HEK293 (cell line): ENCODE measurements at regions not wholly inside any gene's neighbourhood (a gene's known extent, or its start where the extent isn't known, plus 50 kb on each side); places are given as distances from the start of the nearest gene placed in this dataset.

Experiments
- CTCF ChIA-PET: fragments of 350-600 bp; formaldehyde crosslinking; extraction: SDS; loops from one replicate; lab custom pipeline; 2021; ENCODE audit warnings: antibody characterized with exemption; lab: Yijun Ruan, JAX
- POLR2A ChIA-PET: fragments of 300-600 bp; formaldehyde crosslinking; extraction: SDS; loops from one replicate; lab custom pipeline; 2020; ENCODE audit warnings: antibody characterized with exemption, inconsistent platforms; lab: Yijun Ruan, JAX
- H3K27ac ChIP-seq: fragments of 200-500 bp; sonication (Bioruptor generic); 2 replicates; pipeline ENCODE4 v1.5.1; 2014; ENCODE audit warnings: low read depth, low read length, control low read depth, inconsistent platforms; ENCODE audit errors: extremely low read depth
- H3K36me3 ChIP-seq, 2 experiments: fragments of 200-500 bp in 1 of 2; sonication (Bioruptor generic) in 1 of 2; 1 replicate in 1 of 2; 2 replicates in 1 of 2; pipeline ENCODE4 v1.5.1; 2014 to 2017; ENCODE audit warnings: inconsistent platforms in 2 of 2, low read length in 2 of 2; ENCODE audit not compliant: control insufficient read depth in 2 of 2, insufficient read depth in 1 of 2
- H3K4me1 ChIP-seq: fragments of 200-500 bp; sonication (Bioruptor generic); 2 replicates; pipeline ENCODE4 v1.5.1; 2014; ENCODE audit warnings: mild to moderate bottlenecking, low read length, inconsistent platforms; ENCODE audit not compliant: control insufficient read depth, insufficient read depth
- H3K4me3 ChIP-seq: 2 replicates; pipeline ENCODE4 v1.5.1; 2011; ENCODE audit warnings: low read depth, mild to moderate bottlenecking, control low read depth, low read length, moderate library complexity
- H3K9me3 ChIP-seq: fragments of 200-500 bp; sonication (Bioruptor generic); 2 replicates; pipeline ENCODE4 v1.5.1; 2014; ENCODE audit warnings: low read depth, low read length, inconsistent platforms; ENCODE audit not compliant: control insufficient read depth, insufficient read depth
- BCL11B ChIP-seq: fragments of 450-650 bp; formaldehyde crosslinking; IDR thresholded peaks from 2 replicates; pipeline ENCODE4 v1.5.1; 2016; ENCODE audit warnings: low read depth, missing biosample characterization, missing genetic modification characterization
- CTCF ChIP-seq: fragments of 450-650 bp; formaldehyde crosslinking; IDR thresholded peaks from 2 replicates; pipeline ENCODE4 v1.5.1; 2016; ENCODE audit warnings: missing biosample characterization, missing genetic modification characterization
- HOXC10 ChIP-seq: sonication (generic); formaldehyde crosslinking; IDR thresholded peaks from 2 replicates; pipeline ENCODE4 v1.8.1; 2023; ENCODE audit warnings: mild to moderate bottlenecking, missing genetic modification reagents
- KLF17 ChIP-seq: fragments of 450-650 bp; formaldehyde crosslinking; IDR thresholded peaks from 2 replicates; pipeline ENCODE4 v1.5.1; 2016; ENCODE audit warnings: missing biosample characterization, missing genetic modification characterization
- MYNN ChIP-seq: fragments of 450-650 bp; formaldehyde crosslinking; IDR thresholded peaks from 2 replicates; pipeline ENCODE4 v1.5.1; 2016; ENCODE audit warnings: missing biosample characterization, missing genetic modification characterization, borderline replicate concordance
- OSR2 ChIP-seq: fragments of 450-650 bp; formaldehyde crosslinking; IDR thresholded peaks from 2 replicates; pipeline ENCODE4 v1.5.1; 2016; ENCODE audit warnings: missing biosample characterization, missing genetic modification characterization
- RBAK ChIP-seq: fragments of 450-650 bp; formaldehyde crosslinking; IDR thresholded peaks from 2 replicates; pipeline ENCODE4 v1.5.1; 2016; ENCODE audit warnings: missing biosample characterization, missing genetic modification characterization
- ZNF223 ChIP-seq: fragments of 450-650 bp; formaldehyde crosslinking; IDR thresholded peaks from 2 replicates; pipeline ENCODE4 v1.5.1; 2016; ENCODE audit warnings: missing biosample characterization, missing genetic modification characterization
- ZNF239 ChIP-seq: fragments of 450-650 bp; formaldehyde crosslinking; IDR thresholded peaks from 2 replicates; pipeline ENCODE4 v1.5.1; 2016; ENCODE audit warnings: missing biosample characterization, missing genetic modification characterization
- ZNF24 ChIP-seq: fragments of 450-650 bp; formaldehyde crosslinking; IDR thresholded peaks from 2 replicates; pipeline ENCODE4 v1.5.1; 2016; ENCODE audit warnings: missing biosample characterization, missing genetic modification characterization
- ZNF292 ChIP-seq: fragments of 450-650 bp; formaldehyde crosslinking; IDR thresholded peaks from 2 replicates; pipeline ENCODE4 v1.5.1; 2016; ENCODE audit warnings: low read depth, missing biosample characterization, missing genetic modification characterization, borderline replicate concordance
- ZNF350 ChIP-seq: fragments of 450-650 bp; formaldehyde crosslinking; IDR thresholded peaks from 2 replicates; pipeline ENCODE4 v1.5.0; 2017; ENCODE audit warnings: missing biosample characterization, mild to moderate bottlenecking, missing genetic modification characterization
- ZNF354C ChIP-seq: fragments of 450-650 bp; formaldehyde crosslinking; IDR thresholded peaks from 2 replicates; pipeline ENCODE4 v1.5.1; 2016; ENCODE audit warnings: missing biosample characterization, missing genetic modification characterization, low read depth, borderline replicate concordance
- ZNF530 ChIP-seq: fragments of 450-650 bp; formaldehyde crosslinking; IDR thresholded peaks from 2 replicates; pipeline ENCODE4 v1.5.1; 2016; ENCODE audit warnings: low read depth, missing biosample characterization, missing genetic modification characterization
- ZNF596 ChIP-seq: fragments of 450-650 bp; IDR thresholded peaks from 2 replicates; pipeline ENCODE4 v1.5.0; 2018; ENCODE audit warnings: missing biosample characterization, mild to moderate bottlenecking, missing genetic modification characterization, moderate library complexity
- ZNF629 ChIP-seq: fragments of 450-650 bp; formaldehyde crosslinking; IDR thresholded peaks from 2 replicates; pipeline ENCODE4 v1.5.1; 2017; ENCODE audit warnings: missing biosample characterization, missing genetic modification characterization
- ZNF664 ChIP-seq: fragments of 450-650 bp; formaldehyde crosslinking; IDR thresholded peaks from 2 replicates; pipeline ENCODE4 v1.5.1; 2016; ENCODE audit warnings: missing biosample characterization, missing genetic modification characterization
- ZNF701 ChIP-seq: fragments of 450-650 bp; formaldehyde crosslinking; IDR thresholded peaks from 2 replicates; pipeline ENCODE4 v1.5.1; 2016; ENCODE audit warnings: missing biosample characterization, missing genetic modification characterization
- ZNF776 ChIP-seq: fragments of 450-650 bp; formaldehyde crosslinking; IDR thresholded peaks from 2 replicates; pipeline ENCODE4 v1.5.0; 2017; ENCODE audit warnings: missing biosample characterization, missing genetic modification characterization, borderline replicate concordance
- TF ChIP-seq, protein P1 (sequence below): fragments of 450-650 bp; IDR thresholded peaks from 2 replicates; pipeline ENCODE4 v1.5.1; 2018; ENCODE audit warnings: missing biosample characterization, mild to moderate bottlenecking, missing genetic modification characterization
- TF ChIP-seq, protein P2 (sequence below): fragments of 450-650 bp; formaldehyde crosslinking; IDR thresholded peaks from 2 replicates; pipeline ENCODE4 v1.5.1; 2016; ENCODE audit warnings: missing biosample characterization, missing genetic modification characterization
- TF ChIP-seq, protein P3 (sequence below): fragments of 450-650 bp; formaldehyde crosslinking; IDR thresholded peaks from 2 replicates; pipeline ENCODE4 v1.5.1; 2017; ENCODE audit warnings: missing biosample characterization, missing genetic modification characterization
- TF ChIP-seq, protein P4 (sequence below): fragments of 450-650 bp; formaldehyde crosslinking; IDR thresholded peaks from 2 replicates; pipeline ENCODE4 v1.5.1; 2016; ENCODE audit warnings: missing biosample characterization, missing genetic modification characterization

- TF ChIP-seq ZNF223 (tag by site-specific recombination), result no peak
- TF ChIP-seq ZNF239 (tag by site-specific recombination), result no peak
- TF ChIP-seq, protein P1, sequence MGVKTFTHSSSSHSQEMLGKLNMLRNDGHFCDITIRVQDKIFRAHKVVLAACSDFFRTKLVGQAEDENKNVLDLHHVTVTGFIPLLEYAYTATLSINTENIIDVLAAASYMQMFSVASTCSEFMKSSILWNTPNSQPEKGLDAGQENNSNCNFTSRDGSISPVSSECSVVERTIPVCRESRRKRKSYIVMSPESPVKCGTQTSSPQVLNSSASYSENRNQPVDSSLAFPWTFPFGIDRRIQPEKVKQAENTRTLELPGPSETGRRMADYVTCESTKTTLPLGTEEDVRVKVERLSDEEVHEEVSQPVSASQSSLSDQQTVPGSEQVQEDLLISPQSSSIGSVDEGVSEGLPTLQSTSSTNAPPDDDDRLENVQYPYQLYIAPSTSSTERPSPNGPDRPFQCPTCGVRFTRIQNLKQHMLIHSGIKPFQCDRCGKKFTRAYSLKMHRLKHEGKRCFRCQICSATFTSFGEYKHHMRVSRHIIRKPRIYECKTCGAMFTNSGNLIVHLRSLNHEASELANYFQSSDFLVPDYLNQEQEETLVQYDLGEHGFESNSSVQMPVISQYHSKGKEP (tag by site-specific recombination), result no peak
- TF ChIP-seq MYNN (tag by site-specific recombination), result no peak
- no peak for TF ChIP-seq OSR2 (tag by site-specific recombination)
- no peak for TF ChIP-seq ZNF292 (tag by site-specific recombination)
- no peak for TF ChIP-seq KLF17
- no peak for TF ChIP-seq ZNF24 (tag by site-specific recombination)
- TF ChIP-seq, protein P2, sequence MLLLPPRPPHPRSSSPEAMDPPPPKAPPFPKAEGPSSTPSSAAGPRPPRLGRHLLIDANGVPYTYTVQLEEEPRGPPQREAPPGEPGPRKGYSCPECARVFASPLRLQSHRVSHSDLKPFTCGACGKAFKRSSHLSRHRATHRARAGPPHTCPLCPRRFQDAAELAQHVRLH (tag by site-specific recombination), result no peak
- no peak for TF ChIP-seq ZNF701 (tag by site-specific recombination)
- TF ChIP-seq BCL11B (tag by site-specific recombination), result no peak
- TF ChIP-seq HOXC10, result no peak
- no peak for TF ChIP-seq CTCF
- TF ChIP-seq ZNF530 (tag by site-specific recombination), result no peak
- TF ChIP-seq ZNF354C (tag by site-specific recombination), result no peak
- no peak for TF ChIP-seq ZNF629
- TF ChIP-seq, protein P3, sequence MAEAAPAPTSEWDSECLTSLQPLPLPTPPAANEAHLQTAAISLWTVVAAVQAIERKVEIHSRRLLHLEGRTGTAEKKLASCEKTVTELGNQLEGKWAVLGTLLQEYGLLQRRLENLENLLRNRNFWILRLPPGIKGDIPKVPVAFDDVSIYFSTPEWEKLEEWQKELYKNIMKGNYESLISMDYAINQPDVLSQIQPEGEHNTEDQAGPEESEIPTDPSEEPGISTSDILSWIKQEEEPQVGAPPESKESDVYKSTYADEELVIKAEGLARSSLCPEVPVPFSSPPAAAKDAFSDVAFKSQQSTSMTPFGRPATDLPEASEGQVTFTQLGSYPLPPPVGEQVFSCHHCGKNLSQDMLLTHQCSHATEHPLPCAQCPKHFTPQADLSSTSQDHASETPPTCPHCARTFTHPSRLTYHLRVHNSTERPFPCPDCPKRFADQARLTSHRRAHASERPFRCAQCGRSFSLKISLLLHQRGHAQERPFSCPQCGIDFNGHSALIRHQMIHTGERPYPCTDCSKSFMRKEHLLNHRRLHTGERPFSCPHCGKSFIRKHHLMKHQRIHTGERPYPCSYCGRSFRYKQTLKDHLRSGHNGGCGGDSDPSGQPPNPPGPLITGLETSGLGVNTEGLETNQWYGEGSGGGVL (tag by site-specific recombination), result no peak
- TF ChIP-seq ZNF664 (tag by site-specific recombination), result no peak
- H3K4me3 ChIP-seq, result no peak overlapping the region
- ChIA-PET CTCF (no interaction called here), POLR2A (no interaction called here)
- H3K4me1 ChIP-seq, result peaks cover 10% of the 10 kb centered on the region; the same call in 1 of the 2 replicates
- no peak overlapping the region for H3K27ac ChIP-seq
- no peaks in the 10 kb centered on the region for H3K9me3 ChIP-seq
- no peaks in the 10 kb centered on the region for H3K36me3 ChIP-seq
Measured at GRCh38 chr12:70069221-70070105, 173.8 kb upstream of the CNOT2 start.

DNA sequence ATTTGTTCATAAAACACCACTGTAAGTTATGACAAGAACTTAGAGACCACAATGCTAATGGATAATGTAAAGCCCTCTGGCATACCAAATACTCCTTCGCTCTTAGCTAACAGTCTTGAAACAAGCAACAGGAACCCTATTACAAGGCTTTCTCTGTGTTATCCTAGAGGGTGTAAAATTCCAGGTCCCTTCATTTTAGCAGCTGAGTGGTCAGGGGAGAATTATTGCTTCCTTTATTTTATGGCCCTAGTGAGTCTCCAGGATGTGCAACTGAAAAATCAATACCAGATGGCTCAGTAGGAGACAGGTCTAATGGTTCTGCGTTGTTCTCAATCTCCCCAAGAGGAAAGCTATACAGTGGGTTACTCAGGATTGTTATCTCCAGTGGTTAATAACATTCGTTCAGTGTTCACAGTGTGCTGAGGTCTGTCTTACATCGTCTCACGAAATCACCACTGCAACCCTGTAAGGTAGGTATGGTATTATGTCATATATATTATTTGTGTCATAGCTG, 172.7 kb upstream of the CNOT2 start:
- CTCF ChIA-PET, result no interaction called here
- Histone ChIP-seq H3K27ac (no peak overlapping the region), H3K36me3 (no peaks in the 10 kb centered on the region), H3K9me3 (no peaks in the 10 kb centered on the region), H3K4me3 (no peak overlapping the region), H3K4me1 (peaks cover 10% of the 10 kb centered on the region; the same call in 1 of the 2 replicates)
- POLR2A ChIA-PET, result no interaction called here
- no peak for TF ChIP-seq RBAK (tag by site-specific recombination)
- no peak for TF ChIP-seq ZNF350 (tag by site-specific recombination)
- TF ChIP-seq, protein P4, sequence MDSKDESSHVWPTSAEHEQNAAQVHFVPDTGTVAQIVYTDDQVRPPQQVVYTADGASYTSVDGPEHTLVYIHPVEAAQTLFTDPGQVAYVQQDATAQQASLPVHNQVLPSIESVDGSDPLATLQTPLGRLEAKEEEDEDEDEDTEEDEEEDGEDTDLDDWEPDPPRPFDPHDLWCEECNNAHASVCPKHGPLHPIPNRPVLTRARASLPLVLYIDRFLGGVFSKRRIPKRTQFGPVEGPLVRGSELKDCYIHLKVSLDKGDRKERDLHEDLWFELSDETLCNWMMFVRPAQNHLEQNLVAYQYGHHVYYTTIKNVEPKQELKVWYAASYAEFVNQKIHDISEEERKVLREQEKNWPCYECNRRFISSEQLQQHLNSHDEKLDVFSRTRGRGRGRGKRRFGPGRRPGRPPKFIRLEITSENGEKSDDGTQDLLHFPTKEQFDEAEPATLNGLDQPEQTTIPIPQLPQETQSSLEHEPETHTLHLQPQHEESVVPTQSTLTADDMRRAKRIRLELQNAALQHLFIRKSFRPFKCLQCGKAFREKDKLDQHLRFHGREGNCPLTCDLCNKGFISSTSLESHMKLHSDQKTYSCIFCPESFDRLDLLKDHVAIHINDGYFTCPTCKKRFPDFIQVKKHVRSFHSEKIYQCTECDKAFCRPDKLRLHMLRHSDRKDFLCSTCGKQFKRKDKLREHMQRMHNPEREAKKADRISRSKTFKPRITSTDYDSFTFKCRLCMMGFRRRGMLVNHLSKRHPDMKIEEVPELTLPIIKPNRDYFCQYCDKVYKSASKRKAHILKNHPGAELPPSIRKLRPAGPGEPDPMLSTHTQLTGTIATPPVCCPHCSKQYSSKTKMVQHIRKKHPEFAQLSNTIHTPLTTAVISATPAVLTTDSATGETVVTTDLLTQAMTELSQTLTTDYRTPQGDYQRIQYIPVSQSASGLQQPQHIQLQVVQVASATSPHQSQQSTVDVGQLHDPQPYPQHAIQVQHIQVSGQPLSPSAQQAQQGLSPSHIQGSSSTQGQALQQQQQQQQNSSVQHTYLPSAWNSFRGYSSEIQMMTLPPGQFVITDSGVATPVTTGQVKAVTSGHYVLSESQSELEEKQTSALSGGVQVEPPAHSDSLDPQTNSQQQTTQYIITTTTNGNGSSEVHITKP (tag by site-specific recombination), result no peak
- TF ChIP-seq ZNF776 (tag by site-specific recombination), result no peak
- no peak; the same call in 1 of the 2 replicates for TF ChIP-seq ZNF596 (tag by site-specific recombination)
